ENCODE measurements at regions not wholly inside any gene's neighbourhood (a gene's known extent, or its start where the extent isn't known, plus 50 kb on each side); places are given as distances from the start of the nearest gene placed in this dataset.

DNA sequence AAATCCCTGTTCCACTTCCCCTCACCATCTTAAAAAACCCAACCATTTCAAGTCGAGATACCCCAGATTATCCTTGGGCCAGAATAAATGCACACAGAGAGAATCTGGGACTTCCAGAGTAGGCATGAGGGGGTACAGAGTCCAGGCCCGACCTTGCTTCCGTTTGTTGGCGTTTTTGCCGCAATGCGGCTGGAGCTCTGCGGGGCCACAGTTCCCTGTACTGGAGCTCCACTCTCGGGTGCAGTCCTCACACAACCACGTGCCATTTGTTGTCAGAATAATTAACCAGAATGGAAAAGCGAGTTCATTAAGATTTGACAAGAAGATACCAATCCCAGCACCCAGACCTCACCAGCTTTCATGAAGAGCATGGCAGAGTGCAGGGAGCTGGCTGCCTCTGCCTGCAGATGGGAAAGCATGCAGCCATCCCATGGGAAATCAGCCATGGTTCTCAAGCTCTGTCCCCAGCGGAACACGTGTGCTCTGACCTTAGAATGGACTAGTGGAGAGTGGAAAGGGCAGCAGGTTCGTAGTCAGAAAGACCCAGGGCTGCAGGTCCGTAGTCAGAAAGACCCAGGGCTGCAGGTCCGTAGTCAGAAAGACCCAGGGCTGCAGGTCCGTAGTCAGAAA, 472.8 kb downstream of the EIPR1 start:
- TF ChIP-seq POLR2A (IDR thresholded peaks at IDR 0.05) (no peak), EP300 (IDR thresholded peaks at IDR 0.05) (no peak)

Data from sigmoid colon (tissue), 4 donors.